ENCODE measurements at regions not wholly inside any gene's neighbourhood (a gene's known extent, or its start where the extent isn't known, plus 50 kb on each side); places are given as distances from the start of the nearest gene placed in this dataset.

GRCh38 chr13:94921181-94921580, 208.8 kb upstream of the SOX21 start:
- no peaks in the 10 kb centered on the region for H3K36me3 ChIP-seq (ENCODE audit: insufficient read depth, low read length)
- no peaks in the 10 kb centered on the region for H3F3A ChIP-seq (ENCODE audit: insufficient read depth, low read length, poor library complexity, severe bottlenecking)
- no peak overlapping the region for H3K4me3 ChIP-seq (ENCODE audit: low read length)
- no peaks in the 10 kb centered on the region for H3K9me3 ChIP-seq (ENCODE audit: low read length)
- H3K9ac ChIP-seq (ENCODE audit: low read length), result no peak overlapping the region
- no peak overlapping the region for H2AFZ ChIP-seq (ENCODE audit: low read depth, low read length)
- H3K79me2 ChIP-seq (replicated peaks; ENCODE audit: insufficient read depth, low read length), result no peaks in the 10 kb centered on the region
- H3K27me3 ChIP-seq (ENCODE audit: insufficient read depth, low read depth, low read length), result no peaks in the 10 kb centered on the region
- no peak overlapping the region for H3K4me2 ChIP-seq (ENCODE audit: low read length)
- no peaks in the 10 kb centered on the region for H4K20me1 ChIP-seq (ENCODE audit: insufficient read depth)
- H3K27ac ChIP-seq (ENCODE audit: low read length), result no peak overlapping the region
- no peaks in the 10 kb centered on the region for H3K9me2 ChIP-seq (ENCODE audit: insufficient read depth, low read length)
- no peak for TF ChIP-seq POLR2AphosphoS5 (IDR thresholded peaks at IDR 0.05)
- no peak for TF ChIP-seq SMC3 (conservative IDR thresholded peaks at IDR 0.05; ENCODE audit: poor library complexity)
- TF ChIP-seq RAD21 (conservative IDR thresholded peaks at IDR 0.05), result no peak
- TF ChIP-seq CTCF (IDR thresholded peaks at IDR 0.05; ENCODE audit: poor library complexity, severe bottlenecking), result no peak
- no peak for TF ChIP-seq TAF1 (IDR thresholded peaks at IDR 0.05; ENCODE audit: low read depth)
- no peak for TF ChIP-seq MXI1 (conservative IDR thresholded peaks at IDR 0.05; ENCODE audit: poor library complexity, severe bottlenecking)
- TF ChIP-seq REST (IDR thresholded peaks at IDR 0.05; ENCODE audit: borderline replicate concordance), result no peak
- TF ChIP-seq EZH2 (IDR thresholded peaks at IDR 0.05; ENCODE audit: borderline replicate concordance, insufficient read depth, low read length, poor library complexity, severe bottlenecking), result no peak
- no peak for TF ChIP-seq EP300 (conservative IDR thresholded peaks at IDR 0.05; ENCODE audit: poor library complexity, severe bottlenecking)

GRCh38 chr13:94920578-94920977, 208.2 kb upstream of the SOX21 start:
- TF ChIP-seq RAD21 (conservative IDR thresholded peaks at IDR 0.05) (no peak), EZH2 (IDR thresholded peaks at IDR 0.05; ENCODE audit: borderline replicate concordance, insufficient read depth, low read length, poor library complexity, severe bottlenecking) (no peak), POLR2AphosphoS5 (IDR thresholded peaks at IDR 0.05) (no peak), MXI1 (conservative IDR thresholded peaks at IDR 0.05; ENCODE audit: poor library complexity, severe bottlenecking) (no peak), TAF1 (IDR thresholded peaks at IDR 0.05; ENCODE audit: low read depth) (no peak), CTCF (IDR thresholded peaks at IDR 0.05; ENCODE audit: poor library complexity, severe bottlenecking) (no peak), SMC3 (conservative IDR thresholded peaks at IDR 0.05; ENCODE audit: poor library complexity) (no peak), REST (IDR thresholded peaks at IDR 0.05; ENCODE audit: borderline replicate concordance) (no peak), EP300 (conservative IDR thresholded peaks at IDR 0.05; ENCODE audit: poor library complexity, severe bottlenecking) (no peak)
- H3K4me2 ChIP-seq (ENCODE audit: low read length), result no peak overlapping the region

More at GRCh38 chr13:94920578-94920977, 208.2 kb upstream of the SOX21 start:
- no peak overlapping the region for H2AFZ ChIP-seq (ENCODE audit: low read depth, low read length)
- H3K36me3 ChIP-seq (ENCODE audit: insufficient read depth, low read length), result no peaks in the 10 kb centered on the region
- H3K79me2 ChIP-seq (replicated peaks; ENCODE audit: insufficient read depth, low read length), result no peaks in the 10 kb centered on the region
- no peaks in the 10 kb centered on the region for H3K27me3 ChIP-seq (ENCODE audit: insufficient read depth, low read depth, low read length)
- H4K20me1 ChIP-seq (ENCODE audit: insufficient read depth), result no peaks in the 10 kb centered on the region
- H3K27ac ChIP-seq (ENCODE audit: low read length), result no peak overlapping the region
- no peaks in the 10 kb centered on the region for H3K9me3 ChIP-seq (ENCODE audit: low read length)
- no peak overlapping the region for H3K4me3 ChIP-seq (ENCODE audit: low read length)
- H3K9ac ChIP-seq (ENCODE audit: low read length), result no peak overlapping the region
- H3F3A ChIP-seq (ENCODE audit: insufficient read depth, low read length, poor library complexity, severe bottlenecking), result no peaks in the 10 kb centered on the region
- no peaks in the 10 kb centered on the region for H3K9me2 ChIP-seq (ENCODE audit: insufficient read depth, low read length)
